HUES48 (cell line): ENCODE measurements at regions not wholly inside any gene's neighbourhood (a gene's known extent, or its start where the extent isn't known, plus 50 kb on each side); places are given as distances from the start of the nearest gene placed in this dataset.

ENCODE experiments used
- H3K27ac ChIP-seq: one replicate; pipeline ENCODE4 v1.7.0; 2013; ENCODE audit warnings: low read depth, low read length, inconsistent platforms
- H3K27me3 ChIP-seq: 2 replicates; pipeline ENCODE4 v1.6.1; 2013; ENCODE audit warnings: mild to moderate bottlenecking, low read length; ENCODE audit not compliant: control insufficient read depth, insufficient read depth
- H3K36me3 ChIP-seq: 2 replicates; pipeline ENCODE4 v1.6.1; 2013; ENCODE audit warnings: low read length; ENCODE audit not compliant: control insufficient read depth, insufficient read depth
- H3K4me1 ChIP-seq: 2 replicates; pipeline ENCODE4 v1.6.1; 2013; ENCODE audit warnings: mild to moderate bottlenecking, low read length; ENCODE audit not compliant: control insufficient read depth, insufficient read depth
- H3K4me3 ChIP-seq: 2 replicates; pipeline ENCODE4 v1.5.1; 2013; ENCODE audit warnings: mild to moderate bottlenecking, low read depth, low read length
- H3K9ac ChIP-seq: 2 replicates; pipeline ENCODE4 v1.6.1; 2013; ENCODE audit warnings: mild to moderate bottlenecking, low read depth, low read length, moderate library complexity
- H3K9me3 ChIP-seq: 2 replicates; pipeline ENCODE4 v1.6.1; 2013; ENCODE audit warnings: low read length; ENCODE audit not compliant: control insufficient read depth, insufficient read depth

DNA sequence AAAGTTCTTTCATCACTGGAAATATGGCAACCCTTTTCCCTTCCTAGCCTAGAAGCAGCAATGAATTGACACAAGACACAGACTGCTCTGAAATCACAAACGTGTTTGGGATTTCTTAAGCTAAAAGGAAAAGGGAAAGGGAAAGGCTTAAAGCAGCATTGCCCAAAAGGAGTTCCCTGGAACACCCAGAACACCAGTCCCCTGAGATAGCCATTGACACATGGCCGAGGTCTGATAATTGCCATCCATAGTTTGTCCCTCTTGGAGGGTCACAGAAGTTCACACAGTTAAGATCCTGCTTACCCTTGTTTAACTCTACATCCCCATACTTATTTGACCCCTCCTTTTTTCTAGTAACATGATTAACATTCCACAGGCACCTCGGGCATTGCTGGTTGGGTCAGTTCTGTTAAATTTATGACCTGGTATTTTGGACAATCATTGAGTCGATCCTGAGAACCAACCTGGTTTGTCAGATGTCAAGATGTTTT is 72.9 kb downstream of the ZNF281 start:
- Histone ChIP-seq H3K36me3 (no peaks in the 10 kb centered on the region), H3K4me3 (no peak overlapping the region), H3K9me3 (no peaks in the 10 kb centered on the region), H3K9ac (no peak overlapping the region; the same call in 1 of the 2 replicates), H3K4me1 (peaks cover 23% of the 10 kb centered on the region), H3K27ac (peak overlapping the region; percentile 82), H3K27me3 (no peaks in the 10 kb centered on the region)

DNA sequence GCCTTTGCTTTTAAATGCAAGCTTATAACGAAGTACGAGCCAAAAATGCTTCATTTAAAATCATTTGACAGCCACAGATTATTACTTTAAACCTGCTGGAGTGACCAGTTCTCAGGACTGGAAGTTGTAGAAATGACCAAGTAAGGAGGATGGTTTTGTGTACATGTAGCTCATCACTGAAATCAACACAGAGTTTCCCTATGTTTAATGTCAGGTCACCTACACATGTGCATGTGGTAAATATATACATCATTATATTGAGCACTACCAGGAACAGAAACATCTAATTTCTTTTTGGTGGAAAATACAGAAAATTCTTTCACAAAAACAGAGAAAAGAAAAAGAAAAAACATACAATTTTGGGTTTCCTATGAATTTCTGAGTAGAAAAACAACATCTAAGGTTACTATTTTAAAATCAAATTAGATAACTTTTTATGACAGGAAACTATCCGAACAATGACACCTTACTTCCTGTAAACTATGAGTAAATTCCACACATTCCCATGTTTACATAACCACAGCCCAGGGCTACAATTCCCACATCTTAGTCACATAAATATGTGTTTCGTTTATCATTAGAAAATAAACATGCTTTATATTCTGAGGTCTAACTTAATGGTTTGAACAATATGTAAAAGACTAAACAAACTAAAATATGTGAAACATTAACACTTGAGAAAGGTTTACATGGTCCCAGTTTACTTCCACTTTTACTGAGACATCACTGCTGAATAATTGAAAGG is 73.6 kb downstream of the ZNF281 start:
- H3K27ac ChIP-seq: peak overlapping the region; percentile 82
- no peaks in the 10 kb centered on the region for H3K36me3 ChIP-seq
- no peaks in the 10 kb centered on the region for H3K27me3 ChIP-seq
- H3K9ac ChIP-seq: no peak overlapping the region; the same call in 1 of the 2 replicates
- peaks cover 25% of the 10 kb centered on the region for H3K4me1 ChIP-seq
- H3K4me3 ChIP-seq: no peak overlapping the region
- no peaks in the 10 kb centered on the region for H3K9me3 ChIP-seq

DNA sequence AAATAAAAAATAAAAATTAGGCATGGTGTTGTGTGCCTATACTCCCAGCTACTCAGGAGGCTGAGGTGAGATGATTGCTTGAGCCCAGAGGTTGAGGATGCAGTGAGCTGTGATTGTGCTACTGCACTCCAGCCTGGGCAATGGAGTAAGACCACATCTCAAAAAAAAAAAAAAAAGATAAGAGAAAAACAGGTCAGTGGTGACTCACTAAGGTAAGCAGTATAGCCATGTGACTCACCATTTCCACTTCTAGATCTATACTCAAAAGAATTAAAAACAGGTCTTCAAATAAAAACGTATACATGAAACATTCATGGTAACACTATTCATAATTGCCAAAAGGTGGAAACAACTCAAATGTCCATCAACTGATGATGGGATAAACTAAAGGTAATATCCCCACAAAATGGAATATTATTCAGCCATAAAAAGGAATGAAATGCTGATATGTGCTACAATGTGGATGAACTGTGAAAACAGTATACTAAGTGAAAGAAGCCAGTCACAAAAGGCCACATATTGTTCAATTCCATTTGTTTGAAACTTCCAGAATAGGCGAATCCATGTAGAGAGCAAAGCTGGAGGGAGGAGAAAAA is 75.1 kb downstream of the ZNF281 start:
- Histone ChIP-seq H3K9me3 (no peaks in the 10 kb centered on the region), H3K27ac (no peak overlapping the region), H3K36me3 (no peaks in the 10 kb centered on the region), H3K9ac (no peak overlapping the region), H3K4me3 (no peak overlapping the region), H3K27me3 (no peaks in the 10 kb centered on the region), H3K4me1 (peaks cover 36% of the 10 kb centered on the region)

DNA sequence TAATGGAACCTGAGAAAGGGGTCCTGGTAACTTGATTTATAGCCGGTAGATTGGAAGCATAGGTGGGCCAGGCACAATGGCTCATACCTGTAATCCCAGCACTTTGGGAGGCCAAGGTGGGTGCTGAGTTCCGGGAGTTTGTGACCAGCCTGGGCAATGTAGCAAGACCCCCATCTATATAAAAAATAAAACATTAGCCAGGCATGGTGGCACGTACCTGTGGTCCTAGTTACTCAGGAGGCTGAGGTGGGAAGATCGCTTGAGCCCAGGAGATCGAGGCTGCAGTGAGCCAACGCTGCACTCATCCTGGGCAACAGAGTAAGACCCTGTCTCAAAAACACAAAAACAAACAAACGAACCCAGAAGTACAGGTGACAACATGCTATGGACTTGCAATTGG is 76.5 kb downstream of the ZNF281 start:
- H3K27ac ChIP-seq: no peak overlapping the region
- no peaks in the 10 kb centered on the region for H3K27me3 ChIP-seq
- no peaks in the 10 kb centered on the region for H3K36me3 ChIP-seq
- no peak overlapping the region for H3K4me3 ChIP-seq
- H3K9ac ChIP-seq: no peak overlapping the region
- no peaks in the 10 kb centered on the region for H3K9me3 ChIP-seq
- peaks cover 46% of the 10 kb centered on the region for H3K4me1 ChIP-seq

DNA sequence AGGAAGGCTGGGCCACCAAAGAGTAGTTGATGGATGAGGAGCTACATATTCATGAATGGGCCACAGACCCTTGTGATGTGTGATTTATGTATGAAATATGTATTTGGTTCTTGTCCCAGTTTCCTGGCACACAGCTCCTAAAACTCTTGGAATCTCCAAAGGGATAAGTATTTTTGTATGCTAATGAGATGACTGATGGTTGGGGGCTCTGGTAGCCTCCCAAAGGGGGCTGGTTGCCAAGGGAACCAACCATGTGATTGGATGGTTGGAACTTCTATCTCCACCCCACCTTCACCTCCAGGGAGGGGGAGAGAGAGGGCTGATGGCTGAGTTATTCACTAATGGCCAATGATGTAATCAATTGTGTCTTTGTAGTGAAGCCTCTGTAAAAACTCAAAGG is 77.1 kb downstream of the ZNF281 start:
- H3K4me1 ChIP-seq: peaks cover 49% of the 10 kb centered on the region
- no peaks in the 10 kb centered on the region for H3K36me3 ChIP-seq
- H3K9ac ChIP-seq: no peak overlapping the region
- no peak overlapping the region for H3K27ac ChIP-seq
- no peaks in the 10 kb centered on the region for H3K27me3 ChIP-seq
- no peak overlapping the region for H3K4me3 ChIP-seq
- H3K9me3 ChIP-seq: no peaks in the 10 kb centered on the region

DNA sequence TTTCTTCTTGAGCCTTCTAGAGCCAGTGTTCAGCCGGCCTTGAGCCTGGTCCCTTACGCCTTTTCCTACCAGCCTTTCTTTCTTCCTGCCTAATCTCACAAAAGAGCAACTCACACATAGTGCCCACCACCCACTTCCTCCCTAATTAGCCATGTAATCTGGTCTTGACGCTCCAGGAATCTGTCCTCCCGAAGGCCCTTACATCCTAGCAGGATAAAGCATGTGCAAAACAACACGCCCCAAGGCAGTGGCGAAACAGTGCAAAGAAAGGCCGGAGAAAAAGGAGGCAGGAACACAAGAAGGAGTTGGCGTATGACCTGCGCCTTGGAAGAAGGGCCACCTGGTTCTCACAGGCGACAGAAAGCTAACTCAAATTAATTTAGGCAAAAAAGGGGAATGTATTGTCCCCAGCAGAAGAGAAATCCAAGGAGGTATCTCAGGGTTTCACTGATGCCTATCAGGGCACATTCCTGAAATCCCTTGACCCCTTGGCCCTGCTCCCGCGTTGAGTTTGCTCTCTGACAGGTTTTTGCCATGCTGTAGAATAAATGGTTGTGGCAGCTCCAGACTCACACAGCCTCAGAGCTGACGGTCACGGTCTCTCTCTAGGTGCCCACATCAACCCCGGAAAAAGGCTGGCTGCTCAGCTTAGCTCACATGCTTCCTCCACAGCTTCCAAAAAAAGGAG is 79.0 kb downstream of the ZNF281 start:
- H3K27me3 ChIP-seq: no peaks in the 10 kb centered on the region
- no peak overlapping the region for H3K4me3 ChIP-seq
- no peak overlapping the region for H3K9ac ChIP-seq
- no peaks in the 10 kb centered on the region for H3K36me3 ChIP-seq
- peaks cover 32% of the 10 kb centered on the region for H3K4me1 ChIP-seq
- H3K9me3 ChIP-seq: no peaks in the 10 kb centered on the region
- H3K27ac ChIP-seq: peak overlapping the region; percentile 63

DNA sequence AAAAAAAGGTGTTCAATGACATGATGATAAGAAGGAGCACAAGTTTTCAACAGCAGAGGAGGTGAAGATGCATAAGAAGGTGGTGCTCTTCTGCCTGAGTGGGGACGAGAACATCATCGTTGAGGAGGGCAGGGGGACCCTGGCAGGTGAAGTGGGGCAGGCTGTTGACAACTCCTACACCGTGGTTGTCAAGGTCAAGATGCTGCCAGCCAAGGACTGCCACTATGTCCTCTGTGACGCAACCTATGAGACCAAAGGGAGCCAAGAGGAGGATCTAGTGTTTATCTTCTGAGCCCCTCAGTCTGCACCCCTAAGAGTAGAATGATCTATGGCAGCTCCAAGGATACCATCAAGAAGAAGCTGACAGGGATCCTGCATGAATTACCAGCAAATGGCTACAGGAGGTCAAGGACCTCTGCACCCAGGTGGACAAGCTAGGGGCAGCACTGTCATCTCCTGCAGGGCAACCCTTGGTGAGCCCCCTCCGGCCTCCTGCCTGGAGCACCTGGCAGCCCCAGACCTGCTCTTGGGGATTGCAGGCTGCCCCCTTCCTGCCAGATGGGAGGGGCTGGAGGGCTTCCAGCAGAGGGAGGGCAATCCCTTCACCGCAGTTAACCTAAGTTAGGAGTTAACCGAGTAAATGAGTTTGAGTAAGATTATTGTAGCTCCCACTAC is 80.5 kb downstream of the ZNF281 start:
- no peaks in the 10 kb centered on the region for H3K9me3 ChIP-seq
- no peak overlapping the region for H3K9ac ChIP-seq
- no peaks in the 10 kb centered on the region for H3K27me3 ChIP-seq
- H3K4me1 ChIP-seq: peaks cover 32% of the 10 kb centered on the region
- H3K4me3 ChIP-seq: no peak overlapping the region
- no peak overlapping the region for H3K27ac ChIP-seq
- no peaks in the 10 kb centered on the region for H3K36me3 ChIP-seq

DNA sequence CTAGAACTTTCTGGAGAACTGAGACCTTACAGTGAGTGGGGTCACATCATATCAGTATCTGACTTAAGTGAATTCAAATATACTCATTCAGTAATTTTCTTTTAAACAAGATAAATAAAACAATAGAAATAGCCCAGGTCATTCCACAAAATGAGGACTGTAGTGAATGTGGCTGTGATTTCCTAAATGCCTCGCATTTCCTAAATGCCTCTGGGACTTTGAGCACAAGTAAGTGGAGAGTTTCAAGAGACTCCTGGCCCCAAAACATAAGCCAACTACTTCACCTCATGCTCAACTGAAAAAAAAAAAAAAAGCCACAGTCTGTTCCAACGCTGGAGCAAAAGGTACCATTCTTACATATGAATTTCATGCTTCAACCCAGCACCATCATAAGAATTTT is 81.5 kb downstream of the ZNF281 start:
- no peak overlapping the region for H3K9ac ChIP-seq
- H3K4me3 ChIP-seq: no peak overlapping the region
- no peaks in the 10 kb centered on the region for H3K36me3 ChIP-seq
- H3K4me1 ChIP-seq: peaks cover 32% of the 10 kb centered on the region
- no peaks in the 10 kb centered on the region for H3K9me3 ChIP-seq
- no peaks in the 10 kb centered on the region for H3K27me3 ChIP-seq
- H3K27ac ChIP-seq: no peak overlapping the region

DNA sequence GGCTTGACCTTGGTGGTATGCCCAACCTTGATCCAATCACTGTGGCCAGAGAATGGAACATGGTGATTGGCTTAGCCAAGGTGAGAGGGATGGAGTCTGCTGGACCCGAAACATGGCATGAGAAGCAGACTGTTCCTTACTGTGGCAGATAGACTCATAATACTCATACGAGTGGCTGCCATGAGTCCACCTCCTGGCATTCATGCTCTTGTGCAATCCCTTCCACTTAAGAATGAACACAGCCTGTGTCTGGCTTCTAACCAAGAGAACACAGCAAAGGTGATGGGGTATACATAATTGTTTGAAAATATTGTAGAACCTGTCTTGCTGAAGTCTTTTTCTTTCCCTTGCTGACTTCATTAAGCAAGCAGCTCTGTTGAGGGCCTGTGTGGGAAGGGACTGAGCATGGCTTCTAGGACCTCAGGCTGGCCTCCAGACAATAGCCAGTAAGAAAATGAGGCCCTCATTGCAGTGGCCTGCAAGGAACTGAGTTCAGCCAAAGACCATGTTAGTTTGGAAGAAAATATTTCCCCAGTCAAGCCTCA is 85.9 kb downstream of the ZNF281 start:
- Histone ChIP-seq H3K36me3 (no peaks in the 10 kb centered on the region), H3K4me3 (no peak overlapping the region), H3K27ac (no peak overlapping the region), H3K9me3 (no peaks in the 10 kb centered on the region), H3K27me3 (no peaks in the 10 kb centered on the region), H3K9ac (no peak overlapping the region), H3K4me1 (peaks cover 14% of the 10 kb centered on the region)

DNA sequence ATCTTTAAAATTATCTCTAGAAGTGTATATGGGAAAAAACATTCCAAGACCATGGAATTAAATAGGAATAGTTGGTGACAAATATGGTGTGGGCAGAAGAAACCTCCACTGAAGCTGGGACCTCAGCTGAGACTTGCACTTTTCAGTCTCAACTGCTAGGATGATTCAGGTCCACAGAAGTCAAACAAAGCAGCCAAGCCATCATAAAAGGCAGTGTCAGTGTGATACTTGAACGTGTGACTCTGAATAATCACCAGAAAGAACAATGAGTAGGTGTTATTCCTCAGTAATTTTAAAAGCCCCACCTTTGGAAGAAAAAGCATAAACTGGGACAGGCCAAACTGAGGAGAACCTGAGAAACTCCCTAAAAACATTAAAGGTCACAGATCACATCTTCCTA is 90.7 kb downstream of the ZNF281 start:
- Histone ChIP-seq H3K9me3 (no peaks in the 10 kb centered on the region), H3K27ac (no peak overlapping the region), H3K27me3 (no peaks in the 10 kb centered on the region), H3K4me1 (peaks cover 13% of the 10 kb centered on the region), H3K4me3 (no peak overlapping the region), H3K9ac (no peak overlapping the region), H3K36me3 (no peaks in the 10 kb centered on the region)
